Gastrocnemius medialis (tissue), 4 donors: ENCODE measurements at regions not wholly inside any gene's neighbourhood (a gene's known extent, or its start where the extent isn't known, plus 50 kb on each side); places are given as distances from the start of the nearest gene placed in this dataset.

Experiments used
- CTCF ChIP-seq, 5 experiments: fragments of 450-650 bp in 3 of 5; fragments of 200-600 bp in 2 of 5; sonication (generic) in 2 of 5; IDR thresholded peaks in 4 of 5; conservative IDR thresholded peaks in 1 of 5; 1 replicate in 4 of 5; 2 replicates in 1 of 5; pipeline ENCODE4 v1.5.1; 2016 to 2019; ENCODE audit warnings: antibody characterized with exemption in 5 of 5, mild to moderate bottlenecking in 3 of 5, moderate library complexity in 3 of 5
- POLR2A ChIP-seq, 2 donors: fragments of 450-650 bp; IDR thresholded peaks; one replicate each; pipeline ENCODE4 v1.6.1; 2017; ENCODE audit warnings: antibody characterized with exemption in 2 of 2, mild to moderate bottlenecking in 2 of 2, moderate library complexity in 2 of 2

GRCh38 chr7:135858379-135858778, 109.8 kb upstream of the FAM180A start:
- no peak for TF ChIP-seq CTCF (IDR thresholded peaks at IDR 0.05 in 4 of 5, conservative IDR thresholded peaks at IDR 0.05 in 1 of 5)
- TF ChIP-seq POLR2A (IDR thresholded peaks at IDR 0.05), result no peak
